ENCODE measurements at regions not wholly inside any gene's neighbourhood (a gene's known extent, or its start where the extent isn't known, plus 50 kb on each side); places are given as distances from the start of the nearest gene placed in this dataset.
"Not testable (repeated sequence)": the region's sequence is repeated elsewhere in the genome, so short reads cannot be mapped to it uniquely, and the experiment has no call there.

GRCh38 chr2:87497135-87497534 lies 250.8 kb upstream of the PLGLB2 start:
- TF ChIP-seq POLR2AphosphoS5 (IDR thresholded peaks at IDR 0.05); CTCF (IDR thresholded peaks at IDR 0.05 in 8 of 11, conservative IDR thresholded peaks at IDR 0.05 in 3 of 11); POLR2A (IDR thresholded peaks at IDR 0.05): not testable (repeated sequence)

Measured in spleen (tissue), 7 donors.